ENCODE measurements at regions not wholly inside any gene's neighbourhood (a gene's known extent, or its start where the extent isn't known, plus 50 kb on each side); places are given as distances from the start of the nearest gene placed in this dataset.

DNA sequence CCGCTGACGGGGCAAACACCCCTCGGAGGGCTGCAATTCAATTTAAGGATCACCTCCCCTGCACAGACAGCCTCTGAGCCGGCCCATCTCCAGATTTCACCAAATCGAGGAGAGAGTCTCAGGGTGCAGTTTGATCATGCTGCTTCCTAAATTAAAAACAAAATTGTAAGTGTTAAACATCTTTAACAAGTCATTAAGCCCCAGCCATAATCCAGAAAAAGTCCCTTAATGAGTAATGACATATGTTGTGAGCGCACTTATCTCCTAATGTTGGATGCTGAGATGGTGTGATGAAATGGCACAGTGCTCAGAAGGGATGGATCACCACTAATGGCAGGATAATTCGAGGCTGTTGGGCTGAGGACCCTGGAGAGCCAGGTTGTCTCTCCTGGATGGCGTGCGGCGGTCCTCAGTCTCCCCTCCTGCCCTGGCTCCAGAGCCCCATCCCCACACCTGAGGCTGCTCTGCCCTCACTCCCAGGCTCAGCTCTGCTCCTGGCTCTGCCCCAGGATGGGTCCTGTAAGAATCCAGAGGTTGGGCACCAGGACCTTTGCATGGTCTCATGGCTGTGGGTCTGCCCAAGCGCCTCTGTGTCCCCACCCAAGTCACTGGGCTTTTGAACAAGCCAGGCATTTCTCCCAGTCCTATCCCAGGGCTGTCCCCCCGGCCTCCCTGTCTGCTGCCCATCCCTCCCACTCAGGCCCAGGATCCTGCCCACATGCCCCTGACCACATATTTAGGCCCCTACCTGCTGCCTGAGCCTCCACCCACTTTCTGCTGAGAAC lies 224.4 kb upstream of the POU3F1 start:
- H3K56ac ChIP-seq (ENCODE audit: low read length): peak overlapping the region; percentile 68
- no peak overlapping the region for H3K4ac ChIP-seq (ENCODE audit: low read depth, low read length)
- no peaks in the 10 kb centered on the region for H3K36me3 ChIP-seq (ENCODE audit: control insufficient read depth, insufficient read depth, low read length)
- no peak overlapping the region for H4K8ac ChIP-seq (ENCODE audit: low read depth, low read length)
- H3K4me1 ChIP-seq (ENCODE audit: control insufficient read depth, low read depth, low read length): peaks cover 8% of the 10 kb centered on the region
- H3K4me2 ChIP-seq (ENCODE audit: low read length): no peak overlapping the region
- WGBS (ENCODE audit: extremely low coverage, insufficient coverage, low lambda C conversion rate): no CpG with 5 or more reads among the region's 12 CpGs
- peak overlapping the region; percentile 17 for H2BK5ac ChIP-seq (ENCODE audit: low read length)
- no peak overlapping the region for H3K27ac ChIP-seq (ENCODE audit: low read depth, low read length)
- H3K27me3 ChIP-seq (ENCODE audit: insufficient read depth, low read length, poor library complexity): no peaks in the 10 kb centered on the region
- no peak overlapping the region for H3K18ac ChIP-seq (ENCODE audit: low read length)
- no peaks in the 10 kb centered on the region for H3K79me2 ChIP-seq (ENCODE audit: control insufficient read depth, insufficient read depth, low read length)
- H2BK15ac ChIP-seq (replicated peaks; ENCODE audit: low read depth): no peak overlapping the region
- no peak for DNase-seq
- H3K23ac ChIP-seq (ENCODE audit: low read length): no peak overlapping the region
- H4K5ac ChIP-seq (ENCODE audit: low read length): no peak overlapping the region
- no peak overlapping the region for H3K4me3 ChIP-seq (ENCODE audit: low read length)
- no peaks in the 10 kb centered on the region for H3K79me1 ChIP-seq (ENCODE audit: low read length)
- no peak overlapping the region for H2AK5ac ChIP-seq (ENCODE audit: low read length)
- H3K9ac ChIP-seq (ENCODE audit: low read length): no peak overlapping the region
- no peak overlapping the region for H2BK120ac ChIP-seq (ENCODE audit: low read depth, low read length)

DNA sequence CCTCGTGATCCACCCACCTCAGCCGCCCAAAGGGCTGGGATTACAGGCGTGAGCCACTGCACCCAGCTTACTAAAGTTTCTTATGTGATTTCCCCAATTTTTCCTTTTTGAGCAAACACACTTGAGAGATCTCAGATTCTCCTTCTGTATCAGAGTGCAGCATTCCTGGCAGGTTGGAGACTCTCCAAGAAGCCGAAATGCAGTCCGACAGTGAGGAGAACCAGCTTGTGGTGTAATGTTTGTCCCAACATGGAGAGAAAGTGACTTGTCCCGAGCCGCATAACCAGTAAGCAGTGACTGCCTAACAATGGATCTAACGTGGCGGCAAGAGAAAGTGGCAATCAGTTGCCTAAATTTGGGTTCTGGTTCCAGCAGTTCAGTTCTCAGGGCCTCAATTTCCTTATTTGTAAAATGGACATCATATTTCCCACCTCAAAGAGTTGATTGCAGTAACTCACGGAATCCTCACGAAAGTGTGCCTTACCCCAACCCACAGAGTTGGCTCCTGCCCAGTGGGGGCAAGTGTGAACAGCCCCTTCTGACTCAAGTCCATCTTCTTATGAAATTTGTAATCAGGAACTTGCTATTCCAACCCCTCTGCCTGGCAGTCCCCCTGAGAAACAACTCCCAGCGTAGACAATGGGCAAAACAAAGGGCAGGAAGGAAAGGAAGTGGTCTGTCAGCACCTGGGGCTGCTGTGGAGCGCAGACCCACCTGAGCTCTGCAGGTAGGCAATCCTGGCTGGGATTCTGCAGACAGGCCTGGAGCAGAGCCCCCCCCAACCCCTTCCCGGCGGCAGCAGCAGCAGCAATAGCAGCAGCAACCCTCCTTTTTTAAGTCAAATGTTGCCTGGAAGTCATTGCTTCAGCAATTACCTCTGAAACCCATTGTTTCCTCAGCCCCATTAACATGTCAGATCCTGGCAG lies 223.6 kb upstream of the POU3F1 start:
- Histone ChIP-seq H3K4me1 (ENCODE audit: control insufficient read depth, low read depth, low read length) (peaks cover 11% of the 10 kb centered on the region), H3K9ac (ENCODE audit: low read length) (peak overlapping the region; percentile 22), H3K4me2 (ENCODE audit: low read length) (no peak overlapping the region), H2AK5ac (ENCODE audit: low read length) (no peak overlapping the region), H2BK120ac (ENCODE audit: low read depth, low read length) (no peak overlapping the region), H3K36me3 (ENCODE audit: control insufficient read depth, insufficient read depth, low read length) (no peaks in the 10 kb centered on the region), H2BK15ac (replicated peaks; ENCODE audit: low read depth) (no peak overlapping the region), H3K4me3 (ENCODE audit: low read length) (no peak overlapping the region), H2BK5ac (ENCODE audit: low read length) (no peak overlapping the region), H3K27ac (ENCODE audit: low read depth, low read length) (no peak overlapping the region), H4K8ac (ENCODE audit: low read depth, low read length) (no peak overlapping the region), H4K5ac (ENCODE audit: low read length) (no peak overlapping the region), H3K27me3 (ENCODE audit: insufficient read depth, low read length, poor library complexity) (no peaks in the 10 kb centered on the region), H3K23ac (ENCODE audit: low read length) (no peak overlapping the region), H3K4ac (ENCODE audit: low read depth, low read length) (no peak overlapping the region), H3K79me2 (ENCODE audit: control insufficient read depth, insufficient read depth, low read length) (no peaks in the 10 kb centered on the region), H3K56ac (ENCODE audit: low read length) (peak overlapping the region; percentile 17), H3K79me1 (ENCODE audit: low read length) (no peaks in the 10 kb centered on the region), H3K18ac (ENCODE audit: low read length) (peak overlapping the region; percentile 22)
- peak; percentile 72 for DNase-seq
- no CpG with 5 or more reads among the region's 15 CpGs for WGBS (ENCODE audit: extremely low coverage, insufficient coverage, low lambda C conversion rate)

DNA sequence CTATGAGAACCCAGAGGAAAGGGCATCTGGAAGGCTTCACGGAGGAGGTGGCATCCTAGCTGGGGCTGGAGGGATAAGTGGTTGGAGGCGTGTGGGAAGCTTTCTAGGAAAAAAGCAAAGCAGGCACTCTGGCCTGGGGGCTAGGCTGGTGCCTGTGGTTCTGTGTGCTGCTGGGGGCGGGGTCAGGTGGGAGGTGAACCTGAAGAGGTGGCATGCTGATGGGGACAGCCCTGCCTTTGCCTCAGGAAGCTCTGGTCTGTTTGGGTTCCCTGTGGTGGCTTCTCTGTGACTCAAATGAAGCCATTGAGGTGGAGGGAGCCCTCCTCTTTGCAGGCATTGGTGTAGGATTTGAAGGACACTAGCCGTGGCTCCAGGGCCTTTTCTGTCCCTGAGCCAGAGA lies 221.6 kb upstream of the POU3F1 start:
- Histone ChIP-seq H2BK15ac (replicated peaks; ENCODE audit: low read depth) (no peak overlapping the region), H4K8ac (ENCODE audit: low read depth, low read length) (no peak overlapping the region), H2BK120ac (ENCODE audit: low read depth, low read length) (no peak overlapping the region), H3K4ac (ENCODE audit: low read depth, low read length) (no peak overlapping the region), H3K27ac (ENCODE audit: low read depth, low read length) (no peak overlapping the region), H3K4me2 (ENCODE audit: low read length) (no peak overlapping the region), H3K18ac (ENCODE audit: low read length) (no peak overlapping the region), H4K5ac (ENCODE audit: low read length) (no peak overlapping the region), H2AK5ac (ENCODE audit: low read length) (no peak overlapping the region), H2BK5ac (ENCODE audit: low read length) (no peak overlapping the region), H3K36me3 (ENCODE audit: control insufficient read depth, insufficient read depth, low read length) (no peaks in the 10 kb centered on the region), H3K4me1 (ENCODE audit: control insufficient read depth, low read depth, low read length) (peaks cover 12% of the 10 kb centered on the region), H3K23ac (ENCODE audit: low read length) (no peak overlapping the region), H3K4me3 (ENCODE audit: low read length) (no peak overlapping the region), H3K27me3 (ENCODE audit: insufficient read depth, low read length, poor library complexity) (no peaks in the 10 kb centered on the region), H3K79me1 (ENCODE audit: low read length) (no peaks in the 10 kb centered on the region), H3K79me2 (ENCODE audit: control insufficient read depth, insufficient read depth, low read length) (no peaks in the 10 kb centered on the region), H3K9ac (ENCODE audit: low read length) (no peak overlapping the region), H3K56ac (ENCODE audit: low read length) (no peak overlapping the region)
- DNase-seq: peak; percentile 29
- no CpG with 5 or more reads among the region's 4 CpGs for WGBS (ENCODE audit: extremely low coverage, insufficient coverage, low lambda C conversion rate)

DNA sequence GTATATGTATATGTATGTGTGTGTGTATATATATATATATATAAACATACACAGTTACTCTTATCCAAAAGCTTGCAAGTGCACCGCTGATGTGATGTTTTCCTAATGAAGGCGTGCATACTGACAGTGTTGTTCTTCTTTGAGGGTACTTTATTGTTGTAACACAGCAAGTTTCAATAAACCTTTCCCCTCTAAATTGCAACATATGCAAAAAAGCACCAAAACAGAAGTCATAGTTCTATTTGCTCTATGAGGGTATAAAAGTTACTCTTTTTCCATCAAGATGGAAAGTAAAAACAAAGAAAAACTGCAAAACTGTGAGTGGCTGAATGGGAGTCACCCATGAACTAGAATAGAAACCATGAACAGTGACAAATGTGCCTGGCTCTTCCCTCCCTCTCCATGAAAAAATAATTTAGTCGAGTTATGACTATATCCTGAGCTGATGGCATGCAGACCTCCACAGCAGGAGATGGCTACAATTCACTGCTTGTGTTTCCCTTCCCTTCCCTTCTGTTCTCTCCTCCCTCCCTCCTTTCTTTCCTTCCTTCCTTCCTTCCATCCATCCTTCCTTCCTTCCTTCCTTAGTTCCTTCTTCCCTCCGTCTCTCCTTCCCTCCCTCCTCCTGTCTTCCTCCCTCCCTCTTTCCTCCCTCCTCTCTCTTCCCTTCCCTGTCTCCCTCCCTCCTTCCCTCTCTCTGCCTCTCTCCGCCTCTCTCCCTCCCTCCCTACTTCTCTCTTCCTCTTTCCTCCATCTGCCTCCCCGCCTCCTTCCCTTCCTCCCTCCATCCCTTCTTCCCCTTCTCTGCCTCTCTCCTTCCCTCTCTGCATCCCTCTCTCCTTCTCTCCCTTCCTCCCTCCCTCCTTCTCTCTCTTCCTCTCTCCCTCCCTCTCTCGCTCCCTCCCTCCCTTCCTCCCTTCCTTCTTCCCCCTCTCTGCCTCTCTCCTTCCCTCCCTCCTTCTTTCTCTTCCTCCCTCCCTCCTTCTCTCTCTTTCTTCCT lies 220.7 kb upstream of the POU3F1 start:
- Histone ChIP-seq H3K4me3 (ENCODE audit: low read length) (no peak overlapping the region), H3K79me2 (ENCODE audit: control insufficient read depth, insufficient read depth, low read length) (no peaks in the 10 kb centered on the region), H2BK15ac (replicated peaks; ENCODE audit: low read depth) (no peak overlapping the region), H3K18ac (ENCODE audit: low read length) (no peak overlapping the region), H3K79me1 (ENCODE audit: low read length) (no peaks in the 10 kb centered on the region), H3K56ac (ENCODE audit: low read length) (no peak overlapping the region), H3K27me3 (ENCODE audit: insufficient read depth, low read length, poor library complexity) (no peaks in the 10 kb centered on the region), H2AK5ac (ENCODE audit: low read length) (no peak overlapping the region), H3K27ac (ENCODE audit: low read depth, low read length) (no peak overlapping the region), H4K8ac (ENCODE audit: low read depth, low read length) (no peak overlapping the region), H3K9ac (ENCODE audit: low read length) (no peak overlapping the region), H2BK5ac (ENCODE audit: low read length) (no peak overlapping the region), H3K23ac (ENCODE audit: low read length) (no peak overlapping the region), H3K36me3 (ENCODE audit: control insufficient read depth, insufficient read depth, low read length) (no peaks in the 10 kb centered on the region), H2BK120ac (ENCODE audit: low read depth, low read length) (no peak overlapping the region), H3K4me2 (ENCODE audit: low read length) (no peak overlapping the region), H3K4ac (ENCODE audit: low read depth, low read length) (no peak overlapping the region), H3K4me1 (ENCODE audit: control insufficient read depth, low read depth, low read length) (peaks cover 12% of the 10 kb centered on the region), H4K5ac (ENCODE audit: low read length) (no peak overlapping the region)
- no CpG with 5 or more reads among the region's 7 CpGs for WGBS (ENCODE audit: extremely low coverage, insufficient coverage, low lambda C conversion rate)
- no peak for DNase-seq

DNA sequence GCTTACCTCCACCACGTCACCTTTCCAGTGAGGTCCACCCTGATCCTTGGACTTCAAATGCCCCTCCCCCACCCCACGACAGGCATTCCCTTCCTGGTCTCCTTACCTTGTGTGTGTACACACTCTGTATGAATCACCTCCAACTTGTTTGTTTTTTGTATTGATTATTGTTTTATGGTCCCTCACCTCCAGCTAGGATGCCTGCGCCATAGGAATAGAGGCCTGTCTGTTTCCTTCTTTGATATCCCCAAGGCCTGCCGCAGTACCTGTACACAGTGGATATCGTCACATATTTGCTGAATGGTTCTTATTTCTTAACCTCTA lies 219.6 kb upstream of the POU3F1 start:
- Histone ChIP-seq H3K79me1 (ENCODE audit: low read length) (no peaks in the 10 kb centered on the region), H3K4me2 (ENCODE audit: low read length) (no peak overlapping the region), H2BK5ac (ENCODE audit: low read length) (no peak overlapping the region), H2BK15ac (replicated peaks; ENCODE audit: low read depth) (no peak overlapping the region), H3K9ac (ENCODE audit: low read length) (no peak overlapping the region), H3K4me3 (ENCODE audit: low read length) (no peak overlapping the region), H3K79me2 (ENCODE audit: control insufficient read depth, insufficient read depth, low read length) (no peaks in the 10 kb centered on the region), H3K23ac (ENCODE audit: low read length) (no peak overlapping the region), H3K27ac (ENCODE audit: low read depth, low read length) (no peak overlapping the region), H3K27me3 (ENCODE audit: insufficient read depth, low read length, poor library complexity) (no peaks in the 10 kb centered on the region), H3K4me1 (ENCODE audit: control insufficient read depth, low read depth, low read length) (peaks cover 12% of the 10 kb centered on the region), H4K8ac (ENCODE audit: low read depth, low read length) (no peak overlapping the region), H3K4ac (ENCODE audit: low read depth, low read length) (peak overlapping the region; percentile 56), H3K18ac (ENCODE audit: low read length) (no peak overlapping the region), H2BK120ac (ENCODE audit: low read depth, low read length) (no peak overlapping the region), H3K36me3 (ENCODE audit: control insufficient read depth, insufficient read depth, low read length) (no peaks in the 10 kb centered on the region), H2AK5ac (ENCODE audit: low read length) (no peak overlapping the region), H4K5ac (ENCODE audit: low read length) (no peak overlapping the region), H3K56ac (ENCODE audit: low read length) (no peak overlapping the region)
- no CpG with 5 or more reads among the region's 5 CpGs for WGBS (ENCODE audit: extremely low coverage, insufficient coverage, low lambda C conversion rate)
- DNase-seq: no peak
